Left renal cortex interstitium (tissue), 4 donors: ENCODE measurements at regions not wholly inside any gene's neighbourhood (a gene's known extent, or its start where the extent isn't known, plus 50 kb on each side); places are given as distances from the start of the nearest gene placed in this dataset.
"Not testable (repeated sequence)": the region's sequence is repeated elsewhere in the genome, so short reads cannot be mapped to it uniquely, and the experiment has no call there.

ENCODE experiments used
- DNase-seq, 4 donors: peaks; one replicate each; pipeline ENCODE4 v3.0.0-alpha.2; 2013; ENCODE audit warnings: low read depth in 4 of 4, low spot score in 2 of 4, missing footprints in 1 of 4

GRCh38 chr6:144932621-144933020, 647.5 kb downstream of the UTRN start:
- no peak for DNase-seq

DNA sequence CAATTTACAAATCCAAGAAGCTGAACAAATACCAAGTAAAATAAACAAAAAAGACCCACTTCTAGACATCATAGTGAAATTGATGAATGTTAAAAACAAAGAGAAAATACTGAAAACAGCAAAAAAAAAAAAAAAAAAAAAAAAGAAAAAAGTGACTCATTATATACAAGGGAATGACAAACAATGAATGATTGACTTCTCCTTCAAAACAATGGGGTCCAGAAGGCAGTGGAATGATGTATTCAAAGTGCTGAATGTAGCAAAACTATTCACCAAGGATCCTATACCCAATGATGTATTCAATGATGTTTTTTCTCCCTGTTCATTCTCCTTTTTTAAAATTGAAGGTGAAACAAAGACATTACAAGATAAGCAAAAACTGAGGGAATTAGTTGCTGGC, 650.0 kb downstream of the UTRN start:
- DNase-seq, result no peak

DNA sequence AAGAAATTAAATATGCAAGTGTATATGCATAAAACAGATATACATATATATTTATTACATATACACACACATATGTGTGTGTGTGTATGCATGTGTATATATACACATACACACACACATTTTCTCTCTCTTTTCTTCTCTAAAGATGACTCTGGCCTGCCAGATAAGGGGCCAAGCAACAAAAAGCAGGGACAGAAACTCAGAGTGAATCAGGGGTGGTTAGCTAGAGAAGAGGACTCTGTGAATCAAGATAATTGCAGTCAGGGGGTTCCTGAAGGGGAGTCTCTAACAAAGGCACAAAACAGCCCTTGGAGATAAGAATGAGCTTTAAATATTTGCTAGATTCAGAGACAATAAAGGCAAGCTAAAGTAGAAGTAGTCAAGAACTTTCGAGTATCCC, 650.5 kb downstream of the UTRN start:
- no peak for DNase-seq

DNA sequence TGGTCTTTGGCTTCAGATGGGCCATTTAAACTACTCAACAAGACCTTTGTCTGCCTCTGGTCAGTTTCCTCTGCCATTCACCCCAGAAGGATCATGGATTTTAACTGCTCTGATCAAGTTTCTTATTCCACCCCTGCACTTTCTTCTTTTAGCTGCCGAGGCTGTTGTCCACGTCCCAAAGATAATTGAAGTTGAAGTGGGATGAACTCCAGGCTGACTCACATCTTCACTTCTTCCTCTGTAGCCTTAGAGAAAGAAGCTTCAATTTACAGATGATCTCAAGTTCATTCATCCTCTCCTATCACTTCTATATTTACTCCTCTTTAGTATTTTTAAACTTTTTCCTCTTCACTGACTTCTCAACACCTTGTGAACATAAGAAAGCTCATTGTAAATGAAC, 651.6 kb downstream of the UTRN start:
- no peak for DNase-seq

GRCh38 chr6:144939921-144940320, 654.8 kb downstream of the UTRN start:
- DNase-seq, result no peak

DNA sequence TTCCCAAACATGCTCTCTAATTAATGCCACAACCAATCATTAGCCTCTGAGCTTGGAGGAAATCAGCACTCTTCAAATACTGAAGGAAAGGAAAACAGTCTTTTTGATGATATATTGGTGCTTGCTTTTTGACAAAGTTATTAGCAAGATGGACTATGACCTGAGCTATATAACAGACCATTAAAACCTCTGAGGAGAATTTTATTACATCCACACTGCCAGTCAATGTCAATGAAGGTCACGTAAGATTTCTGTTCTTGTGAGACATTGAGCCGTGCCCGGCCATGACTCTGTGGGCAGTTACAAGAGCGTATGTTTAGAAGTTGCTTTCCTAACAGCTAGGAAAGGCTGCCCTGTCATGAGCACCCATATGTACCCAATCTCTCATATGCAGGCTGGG, 659.0 kb downstream of the UTRN start:
- DNase-seq, result peak in 3 of 4 donors; percentile 8 to 23 (median 9)

DNA sequence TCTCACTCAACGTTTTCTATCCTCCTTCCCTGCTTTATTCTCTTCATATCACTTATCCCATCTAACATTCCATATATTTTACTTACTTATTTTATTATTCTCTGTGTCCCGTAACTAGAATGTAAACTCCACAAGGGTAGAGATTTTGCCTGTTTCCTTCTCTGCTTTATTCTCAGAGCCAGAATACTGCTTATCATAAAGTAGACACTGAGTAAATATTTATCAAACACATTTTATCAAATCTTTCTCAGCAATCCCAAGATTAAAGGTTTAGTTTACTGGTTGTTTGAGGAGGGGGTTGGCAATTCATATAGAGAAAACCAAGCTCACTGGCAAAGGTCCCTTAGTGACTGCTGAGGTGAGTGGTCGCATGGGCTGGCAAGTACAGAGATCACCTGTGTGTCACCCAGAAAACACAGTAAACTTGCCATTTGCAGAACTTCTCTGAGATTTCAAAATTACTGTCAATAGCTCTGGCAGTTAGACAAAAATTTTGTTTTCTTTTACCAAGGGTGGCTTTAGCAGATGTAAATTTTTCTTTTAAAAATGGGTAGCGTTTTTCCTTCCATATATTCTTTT, 662.4 kb downstream of the UTRN start:
- DNase-seq, result no peak

DNA sequence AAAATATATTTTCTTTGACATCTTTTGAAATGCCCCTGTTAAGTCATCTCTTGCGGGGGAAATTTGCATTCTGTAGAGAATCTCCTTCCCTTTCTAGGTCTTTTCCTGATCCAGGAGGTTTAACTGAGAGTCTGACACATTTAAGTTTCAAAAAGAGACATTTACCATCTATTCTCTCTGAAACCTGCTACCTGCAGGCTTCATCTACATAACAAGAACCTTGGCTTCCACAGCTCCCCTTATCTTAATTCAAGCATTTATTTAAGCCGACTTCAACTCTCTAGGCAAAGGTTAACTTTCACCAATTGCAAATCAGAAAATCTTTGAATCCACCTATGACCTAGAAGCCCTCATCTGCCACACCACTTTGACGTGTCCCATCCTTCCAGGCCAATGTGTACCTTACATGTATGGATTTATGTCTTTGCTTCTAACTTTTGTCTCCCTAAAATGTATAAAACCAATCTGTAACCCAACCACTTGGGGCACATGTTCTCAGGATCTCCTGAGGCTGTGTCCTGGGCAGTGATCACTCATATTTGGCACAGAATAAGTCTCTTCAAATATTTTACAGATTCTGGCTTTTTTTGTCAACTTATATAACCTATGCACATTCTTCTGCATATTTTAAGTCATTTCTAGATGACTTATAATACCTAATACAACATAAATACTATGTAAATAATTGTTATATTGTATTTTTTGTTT, 666.7 kb downstream of the UTRN start:
- DNase-seq, result no peak

GRCh38 chr6:144952456-144953240, 667.5 kb downstream of the UTRN start:
- no peak for DNase-seq

DNA sequence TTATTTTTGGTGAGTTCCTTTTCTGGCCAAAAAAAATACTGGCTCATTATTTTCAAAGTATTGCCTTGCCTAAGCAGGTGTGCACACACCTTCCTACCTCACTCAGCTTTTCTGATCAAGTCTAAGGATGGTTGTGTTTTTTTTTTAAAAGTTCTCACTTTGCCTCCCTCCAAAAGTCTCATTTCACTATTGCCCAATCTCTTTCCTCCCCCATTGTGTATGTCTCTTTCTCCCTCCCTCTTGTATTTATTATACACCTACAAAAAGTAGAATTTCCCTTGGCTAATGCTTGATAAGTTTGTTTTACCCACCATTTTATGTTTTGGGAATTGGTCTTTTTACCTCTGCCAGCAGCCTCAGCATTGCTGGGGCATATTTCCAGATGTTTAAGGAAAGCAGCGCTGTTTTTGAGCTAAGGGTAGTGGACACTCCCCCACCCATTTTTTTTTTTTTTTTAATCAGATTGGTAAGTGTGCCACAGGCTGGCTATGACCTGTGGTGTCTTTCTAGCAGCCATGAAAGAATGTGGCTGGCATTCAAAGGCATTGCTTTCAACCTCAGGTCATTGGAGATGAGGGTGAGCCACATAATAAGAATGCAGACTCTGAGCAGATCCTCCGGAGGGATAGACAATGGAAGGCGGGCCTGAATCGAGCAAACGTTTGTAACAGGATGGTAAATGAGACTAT, 668.6 kb downstream of the UTRN start:
- DNase-seq, result no peak

GRCh38 chr6:144954241-144954556, 669.1 kb downstream of the UTRN start:
- DNase-seq, result no peak

DNA sequence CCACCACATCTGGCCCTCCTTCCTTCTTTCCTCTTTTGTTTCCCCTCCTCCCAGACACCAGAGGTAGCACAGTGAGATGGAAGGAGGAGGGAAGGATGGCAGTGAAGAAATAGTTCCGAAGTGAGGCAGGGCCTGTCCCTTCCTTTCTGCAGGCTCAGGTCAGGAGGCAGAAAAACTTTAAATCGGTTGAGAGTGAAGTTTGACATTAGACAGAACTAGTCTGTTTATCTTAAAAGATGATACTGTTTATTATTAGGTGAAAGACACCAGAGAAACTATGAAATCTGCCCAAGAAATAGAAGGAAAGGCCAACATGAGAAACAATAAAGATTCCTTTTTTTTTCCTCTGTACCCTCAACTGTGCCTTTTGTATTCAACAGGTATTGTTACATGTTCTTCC, 670.3 kb downstream of the UTRN start:
- DNase-seq, result no peak

- DNase-seq, result no peak
Measured at GRCh38 chr6:144955859-144956258, 670.7 kb downstream of the UTRN start.

- not testable (repeated sequence) for DNase-seq
Measured at GRCh38 chr6:144956697-144957096, 671.6 kb downstream of the UTRN start.

DNA sequence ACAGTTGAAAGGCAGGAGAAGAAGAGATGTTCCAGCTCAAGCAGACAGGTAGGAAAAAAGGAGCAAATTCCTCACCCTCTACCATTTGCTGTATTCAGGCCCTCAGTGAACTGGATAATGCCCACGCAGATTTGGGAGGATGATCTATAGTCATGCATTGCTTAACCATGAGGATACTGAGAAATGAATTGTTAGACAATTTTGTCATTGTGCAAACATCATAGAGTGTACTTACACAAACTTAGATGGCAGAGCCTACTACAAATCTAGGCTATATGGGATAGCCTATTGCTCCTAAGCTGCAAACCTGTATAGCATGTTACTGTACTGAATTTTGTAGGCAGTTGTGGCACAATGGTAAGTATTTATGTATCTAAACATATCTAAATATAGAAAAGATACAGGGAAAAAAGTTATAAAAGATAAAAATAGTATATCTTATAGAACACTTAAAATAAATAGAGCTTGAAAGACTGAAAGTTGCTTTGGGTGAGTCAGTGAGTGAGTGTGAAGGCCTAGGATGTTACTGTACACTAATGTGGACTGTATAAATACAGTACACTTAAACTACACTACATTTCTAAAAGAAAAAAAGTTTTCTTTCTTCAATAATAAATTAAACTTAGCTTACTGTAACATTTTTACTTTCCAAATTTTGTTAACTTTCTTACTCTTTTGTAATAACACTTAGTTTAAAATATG, 672.3 kb downstream of the UTRN start:
- DNase-seq, result no peak

- DNase-seq, result no peak
Measured at GRCh38 chr6:144969154-144969553, 684.0 kb downstream of the UTRN start.

DNA sequence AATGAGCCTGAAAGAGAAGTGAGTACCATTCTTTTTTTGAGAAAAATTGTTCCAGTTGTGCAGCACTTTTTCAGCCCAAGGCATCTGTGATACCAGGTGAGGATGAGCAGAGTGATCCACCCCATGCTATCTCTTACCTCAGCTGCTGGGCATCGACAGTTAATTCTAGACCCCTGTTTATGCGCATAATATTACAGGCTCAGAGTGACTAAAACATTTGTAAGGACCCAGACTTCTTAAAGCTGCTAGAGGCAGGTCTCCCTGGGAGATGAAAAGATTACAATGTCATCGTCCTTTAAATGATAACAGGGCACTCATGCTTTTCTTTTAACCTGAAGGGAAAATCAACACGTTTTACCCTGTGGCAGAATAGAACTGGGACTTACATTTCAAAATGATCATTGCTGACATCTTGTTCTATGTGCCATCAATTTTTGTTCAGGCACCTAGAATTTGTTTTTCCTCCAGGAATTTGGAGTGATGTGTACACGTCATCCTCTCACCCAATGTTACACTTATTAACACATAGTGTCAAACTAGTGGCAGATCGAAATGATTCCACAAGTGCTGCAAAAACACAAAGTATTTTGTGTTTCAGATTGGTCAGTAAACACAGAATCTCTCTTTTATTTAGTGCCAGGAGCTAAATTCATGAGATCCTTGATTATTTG, 684.6 kb downstream of the UTRN start:
- no peak for DNase-seq

GRCh38 chr6:144977250-144977864, 692.2 kb downstream of the UTRN start:
- DNase-seq, result peak in 1 of 4 donors; percentile 10

DNA sequence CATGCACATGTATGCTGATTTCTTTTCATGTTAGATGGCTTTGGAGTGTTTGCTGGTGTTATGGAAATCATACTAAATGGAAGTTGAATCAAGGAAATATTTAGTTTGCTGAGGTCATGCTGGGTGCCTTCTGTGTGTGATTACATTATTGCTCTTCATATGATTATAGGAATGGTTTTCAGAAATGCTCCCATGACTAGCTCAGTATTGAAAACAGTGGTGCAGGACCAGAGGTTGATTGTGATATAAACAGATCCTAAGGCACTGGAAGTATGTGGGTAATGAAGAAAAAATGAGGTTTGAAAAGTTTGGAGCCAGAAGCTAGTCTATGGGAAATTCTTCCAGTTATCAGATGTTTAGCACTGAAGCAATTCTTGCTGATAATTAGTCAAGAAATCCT, 693.1 kb downstream of the UTRN start:
- no peak for DNase-seq

GRCh38 chr6:144986271-144986670, 701.1 kb downstream of the UTRN start:
- no peak for DNase-seq
